HCT116 (cell line): ENCODE measurements at regions not wholly inside any gene's neighbourhood (a gene's known extent, or its start where the extent isn't known, plus 50 kb on each side); places are given as distances from the start of the nearest gene placed in this dataset.

Source experiments
- ATAC-seq: fragments of 200-7000 bp; cut with Tn5 transposase; 2 replicates; pipeline ENCODE4 v1.9.1; 2020; ENCODE audit warnings: mild to moderate bottlenecking, moderate library complexity
- BruUV-seq: library from RNA; stranded (reverse); fragments of 400-500 nt; replicated peaks from 2 replicates; lab custom pipeline; 2021; lab: Mats Ljungman, UMichigan
- CTCF ChIA-PET: fragments of 300-600 bp; sonication (Branson Sonifier 250); formaldehyde crosslinking; loops from one replicate; lab custom pipeline; 2021; ENCODE audit warnings: antibody characterized with exemption; lab: Charles Lee
- POLR2A ChIA-PET: fragments of 300-600, 350-600 bp; sonication (Branson Sonifier 250); formaldehyde crosslinking; loops from one replicate; lab custom pipeline; 2021; ENCODE audit warnings: antibody characterized with exemption; lab: Charles Lee
- RAD21 ChIA-PET, 2 experiments: fragments of 300-600 bp; sonication (Branson Sonifier 250); formaldehyde crosslinking; loops; one replicate each; lab custom pipeline; 2023; ENCODE audit warnings: low total read pairs in 2 of 2; ENCODE audit not compliant: uncharacterized antibody in 2 of 2, unreplicated experiment in 2 of 2, low non-redundant PET in 1 of 2; lab: Charles Lee
- DNase-seq: peaks from one replicate; pipeline ENCODE4 v3.0.0-alpha.2; 2010; ENCODE audit warnings: low read depth, low spot score
- H2AFZ ChIP-seq: fragments of 200-600 bp; shearing (Covaris generic), sonication (generic); 2 replicates; pipeline ENCODE4 v1.6.1; 2017; ENCODE audit warnings: low read depth, mixed run types, mixed read lengths, antibody characterized with exemption, low read length; ENCODE audit not compliant: poor library complexity, severe bottlenecking
- H3K27ac ChIP-seq: 2 replicates; pipeline ENCODE4 v1.5.1; 2012; ENCODE audit warnings: low read depth, low read length
- H3K27me3 ChIP-seq: fragments of 200-600 bp; sonication (generic); 2 replicates; pipeline ENCODE4 v1.6.1; 2016; ENCODE audit warnings: mixed run types, low read length, mixed read lengths; ENCODE audit not compliant: insufficient read depth
- H3K36me3 ChIP-seq, 2 experiments: fragments of 200-500 bp in 1 of 2; fragments of 200-600 bp in 1 of 2; sonication (Bioruptor generic) in 1 of 2; sonication (generic) in 1 of 2; 2 replicates each; pipeline versions ENCODE4 v1.5.1 to v1.6.1; 2014 to 2016; ENCODE audit warnings: low read length in 2 of 2, inconsistent platforms in 1 of 2, mixed read lengths in 1 of 2, mixed run types in 1 of 2; ENCODE audit not compliant: insufficient read depth in 2 of 2, control insufficient read depth in 1 of 2
- H3K4me1 ChIP-seq, 2 experiments: fragments of 200-600 bp in 1 of 2; sonication (generic) in 1 of 2; 2 replicates each; pipeline versions ENCODE4 v1.5.1 to v1.6.1; 2012 to 2017; ENCODE audit warnings: low read length in 2 of 2, inconsistent platforms in 1 of 2, mild to moderate bottlenecking in 1 of 2, mixed read lengths in 1 of 2, mixed run types in 1 of 2, moderate library complexity in 1 of 2; ENCODE audit not compliant: insufficient read depth in 2 of 2, control insufficient read depth in 1 of 2
- H3K4me2 ChIP-seq: fragments of 200-600 bp; sonication (generic); 2 replicates; pipeline ENCODE4 v1.6.1; 2017; ENCODE audit warnings: mixed run types, low read length, mixed read lengths
- H3K4me3 ChIP-seq, 2 experiments: fragments of 200-600 bp in 1 of 2; sonication (generic) in 1 of 2; replicated peaks in 1 of 2; 2 replicates each; pipeline ENCODE4 v1.5.1; 2011 to 2016; ENCODE audit warnings: low read length in 2 of 2, control low read depth in 1 of 2, low read depth in 1 of 2, mild to moderate bottlenecking in 1 of 2, mixed read lengths in 1 of 2, mixed run types in 1 of 2
- H3K79me2 ChIP-seq: fragments of 200-600 bp; sonication (generic); 2 replicates; pipeline ENCODE4 v1.6.1; 2017; ENCODE audit warnings: mild to moderate bottlenecking, mixed run types, low read length, moderate library complexity, mixed read lengths; ENCODE audit not compliant: insufficient read depth
- H3K9ac ChIP-seq: fragments of 200-600 bp; sonication (generic); 2 replicates; pipeline ENCODE4 v1.6.1; 2016; ENCODE audit warnings: low read length, mixed read lengths
- H3K9me2 ChIP-seq: fragments of 200-600 bp; sonication (generic), shearing (Covaris generic); 2 replicates; pipeline ENCODE4 v1.6.1; 2017; ENCODE audit warnings: mixed run types, mild to moderate bottlenecking, moderate library complexity; ENCODE audit not compliant: insufficient read depth
- H3K9me3 ChIP-seq, 2 experiments: fragments of 200-500 bp in 1 of 2; fragments of 200-600 bp in 1 of 2; sonication (Bioruptor generic) in 1 of 2; sonication (generic) in 1 of 2; 2 replicates each; pipeline ENCODE4 v1.6.1; 2014 to 2017; ENCODE audit warnings: low read length in 2 of 2, mixed read lengths in 2 of 2, inconsistent platforms in 1 of 2, low read depth in 1 of 2, mild to moderate bottlenecking in 1 of 2, mixed run types in 1 of 2, moderate library complexity in 1 of 2; ENCODE audit not compliant: control insufficient read depth in 1 of 2, insufficient read depth in 1 of 2
- H4K20me1 ChIP-seq: fragments of 200-600 bp; sonication (generic), shearing (Covaris generic); 2 replicates; pipeline ENCODE4 v1.6.1; 2017; ENCODE audit warnings: mixed run types, mild to moderate bottlenecking, moderate library complexity; ENCODE audit not compliant: insufficient read depth
- CBX3 ChIP-seq: IDR thresholded peaks from 2 replicates; pipeline ENCODE4 v1.6.1; 2012; ENCODE audit warnings: low read depth
- CEBPB ChIP-seq: IDR thresholded peaks from 2 replicates; pipeline ENCODE4 v1.6.1; 2012; ENCODE audit warnings: low read depth
- EGR1 ChIP-seq: IDR thresholded peaks from 2 replicates; pipeline ENCODE4 v1.6.1; 2012; ENCODE audit warnings: low read depth
- REST ChIP-seq: IDR thresholded peaks from 2 replicates; pipeline ENCODE4 v1.6.1; 2012; ENCODE audit warnings: low read depth
- SIN3A ChIP-seq: IDR thresholded peaks from 2 replicates; pipeline ENCODE4 v1.6.1; 2012; ENCODE audit warnings: low read depth
- ZFX ChIP-seq: fragments of 450-650 bp; IDR thresholded peaks from 2 replicates; pipeline ENCODE4 v1.6.1; 2017
- intact Hi-C: fragments of 100-400 bp; cut with micrococcal nuclease; formaldehyde crosslinking; loops from 2 replicates; pipeline ENCODE4 v1.10.0; 2022

- no peak for ATAC-seq
- Histone ChIP-seq H3K9me3 (no peaks in the 10 kb centered on the region), H4K20me1 (no peaks in the 10 kb centered on the region), H3K27ac (no peak overlapping the region), H3K9me2 (no peaks in the 10 kb centered on the region), H3K4me2 (no peak overlapping the region), H3K79me2 (no peaks in the 10 kb centered on the region), H3K4me3 (no peak overlapping the region), H2AFZ (no peak overlapping the region), H3K36me3 (no peaks in the 10 kb centered on the region), H3K27me3 (no peaks in the 10 kb centered on the region), H3K9ac (no peak overlapping the region), H3K4me1 (no peaks in the 10 kb centered on the region)
- ChIA-PET POLR2A (no interaction called here), CTCF (no interaction called here), RAD21 (no interaction called here)
- no peak for DNase-seq
- TF ChIP-seq EGR1 (no peak), REST (no peak), SIN3A (no peak), CBX3 (no peak)
- intact Hi-C loops, result no loop called here
- no TSS peak for BruUV-seq
Measured at GRCh38 chr2:223389624-223390023, 212.5 kb downstream of the SCG2 start.

- Histone ChIP-seq H3K79me2 (no peaks in the 10 kb centered on the region), H3K9me3 (peaks cover 0 to 5% of the 10 kb centered on the region in 2 experiments; a peak in 1 of 4 replicates), H3K9me2 (no peaks in the 10 kb centered on the region), H3K36me3 (no peaks in the 10 kb centered on the region), H2AFZ (peak overlapping the region; percentile 48), H3K27ac (no peak overlapping the region), H3K9ac (no peak overlapping the region), H3K4me2 (no peak overlapping the region), H4K20me1 (no peaks in the 10 kb centered on the region), H3K27me3 (no peaks in the 10 kb centered on the region), H3K4me3 (no peak overlapping the region), H3K4me1 (no peaks in the 10 kb centered on the region)
- intact Hi-C loops, result no loop called here
- ChIA-PET RAD21 (no interaction called here), POLR2A (no interaction called here), CTCF (no interaction called here)
- BruUV-seq, result no TSS peak
- ATAC-seq (no peak), DNase-seq (no peak)
- TF ChIP-seq ZFX, result no peak
- 0 out of 2 replicates have a peak, but pooled peaks have one; percentile 8 for TF ChIP-seq CEBPB
Measured at GRCh38 chr2:223396993-223397392, 205.2 kb downstream of the SCG2 start.
